ENCODE measurements at regions not wholly inside any gene's neighbourhood (a gene's known extent, or its start where the extent isn't known, plus 50 kb on each side); places are given as distances from the start of the nearest gene placed in this dataset.
A peak's percentile ranks its signal among the peaks of the same experiment; 100 is the strongest.

- DNase-seq = no peak
These were observed 139.0 kb upstream of the HS3ST3A1 start for GRCh38 chr17:13740686-13741085.

GRCh38 chr17:13741744-13742143 lies 140.0 kb upstream of the HS3ST3A1 start:
- DNase-seq = no peak

GRCh38 chr17:13743906-13744305 lies 142.2 kb upstream of the HS3ST3A1 start:
- no peak for DNase-seq

- no peak for DNase-seq
These were observed 144.7 kb upstream of the HS3ST3A1 start for GRCh38 chr17:13746404-13746803.

- no peak for DNase-seq
These were observed 147.6 kb upstream of the HS3ST3A1 start for GRCh38 chr17:13749166-13749890.

GRCh38 chr17:13749891-13750235 lies 148.1 kb upstream of the HS3ST3A1 start:
- no peak for DNase-seq

- no peak for DNase-seq
These were observed 149.4 kb upstream of the HS3ST3A1 start for GRCh38 chr17:13750816-13751793.

GRCh38 chr17:13753154-13753553 lies 151.4 kb upstream of the HS3ST3A1 start:
- DNase-seq = peak; percentile 28

GRCh38 chr17:13753771-13754170 lies 152.0 kb upstream of the HS3ST3A1 start:
- no peak for DNase-seq

- no peak for DNase-seq
These were observed 154.1 kb upstream of the HS3ST3A1 start for GRCh38 chr17:13755851-13756250.

GRCh38 chr17:13756763-13757162 lies 155.0 kb upstream of the HS3ST3A1 start:
- DNase-seq = no peak

GRCh38 chr17:13757871-13758270 lies 156.1 kb upstream of the HS3ST3A1 start:
- DNase-seq = no peak

GRCh38 chr17:13759518-13760335 lies 158.0 kb upstream of the HS3ST3A1 start:
- no peak for DNase-seq

- no peak for DNase-seq
These were observed 159.4 kb upstream of the HS3ST3A1 start for GRCh38 chr17:13761038-13761603.

- no peak for DNase-seq
These were observed 164.0 kb upstream of the HS3ST3A1 start for GRCh38 chr17:13765701-13766100.

- DNase-seq = no peak
These were observed 169.0 kb upstream of the HS3ST3A1 start for GRCh38 chr17:13770702-13771101.

GRCh38 chr17:13775450-13775849 lies 173.7 kb upstream of the HS3ST3A1 start:
- DNase-seq = no peak

GRCh38 chr17:13776027-13776551 lies 174.4 kb upstream of the HS3ST3A1 start:
- no peak for DNase-seq

GRCh38 chr17:13777003-13777402 lies 175.3 kb upstream of the HS3ST3A1 start:
- DNase-seq = no peak

- DNase-seq = no peak
These were observed 182.8 kb upstream of the HS3ST3A1 start for GRCh38 chr17:13784434-13785095.

- no peak for DNase-seq
These were observed 184.4 kb upstream of the HS3ST3A1 start for GRCh38 chr17:13785981-13786598.

All from eye (tissue), 1 donor.